ENCODE measurements at regions not wholly inside any gene's neighbourhood (a gene's known extent, or its start where the extent isn't known, plus 50 kb on each side); places are given as distances from the start of the nearest gene placed in this dataset.

GRCh38 chr4:107164962-107165475, 128.9 kb upstream of the DKK2 start:
- no peak for TF ChIP-seq CTCF (IDR thresholded peaks at IDR 0.05)
- H3K9me3 ChIP-seq (ENCODE audit: control insufficient read depth, low read length), result no peaks in the 10 kb centered on the region
- H3K27me3 ChIP-seq (ENCODE audit: control insufficient read depth, insufficient read depth, low read length), result no peaks in the 10 kb centered on the region
- no peaks in the 10 kb centered on the region for H3K79me2 ChIP-seq
- H2AFZ ChIP-seq, result no peak overlapping the region
- no peak overlapping the region for H3K9ac ChIP-seq
- H3K27ac ChIP-seq, result no peak overlapping the region
- H3K36me3 ChIP-seq (ENCODE audit: control insufficient read depth, insufficient read depth, low read length), result no peaks in the 10 kb centered on the region
- H3K4me3 ChIP-seq (ENCODE audit: low read depth, low read length), result no peak overlapping the region
- no peak overlapping the region for H3K4me2 ChIP-seq (ENCODE audit: low read length)
- no peaks in the 10 kb centered on the region for H3K4me1 ChIP-seq

GRCh38 chr4:107156443-107156842, 120.3 kb upstream of the DKK2 start:
- H3K4me2 ChIP-seq (ENCODE audit: low read length), result no peak overlapping the region
- no peaks in the 10 kb centered on the region for H3K36me3 ChIP-seq (ENCODE audit: control insufficient read depth, insufficient read depth, low read length)
- no peak overlapping the region for H3K9ac ChIP-seq
- no peaks in the 10 kb centered on the region for H3K79me2 ChIP-seq
- no peak overlapping the region for H3K27ac ChIP-seq
- no peak overlapping the region for H3K4me3 ChIP-seq (ENCODE audit: low read depth, low read length)
- H3K27me3 ChIP-seq (ENCODE audit: control insufficient read depth, insufficient read depth, low read length), result no peaks in the 10 kb centered on the region
- no peaks in the 10 kb centered on the region for H3K9me3 ChIP-seq (ENCODE audit: control insufficient read depth, low read length)
- no peak for TF ChIP-seq CTCF (IDR thresholded peaks at IDR 0.05)
- no peak overlapping the region for H2AFZ ChIP-seq
- no peaks in the 10 kb centered on the region for H3K4me1 ChIP-seq

- no peaks in the 10 kb centered on the region for H3K79me2 ChIP-seq
- H3K9ac ChIP-seq, result no peak overlapping the region
- no peaks in the 10 kb centered on the region for H3K27me3 ChIP-seq (ENCODE audit: control insufficient read depth, insufficient read depth, low read length)
- H3K27ac ChIP-seq, result no peak overlapping the region
- no peak overlapping the region for H2AFZ ChIP-seq
- no peaks in the 10 kb centered on the region for H3K9me3 ChIP-seq (ENCODE audit: control insufficient read depth, low read length)
- H3K4me2 ChIP-seq (ENCODE audit: low read length), result no peak overlapping the region
- H3K4me3 ChIP-seq (ENCODE audit: low read depth, low read length), result no peak overlapping the region
- H3K36me3 ChIP-seq (ENCODE audit: control insufficient read depth, insufficient read depth, low read length), result no peaks in the 10 kb centered on the region
- no peaks in the 10 kb centered on the region for H3K4me1 ChIP-seq
- no peak for TF ChIP-seq CTCF (IDR thresholded peaks at IDR 0.05)
Observed at GRCh38 chr4:107155366-107155765, 119.3 kb upstream of the DKK2 start.

GRCh38 chr4:107153956-107154355, 117.8 kb upstream of the DKK2 start:
- Histone ChIP-seq H3K27ac (no peak overlapping the region), H2AFZ (no peak overlapping the region), H3K4me1 (no peaks in the 10 kb centered on the region), H3K36me3 (ENCODE audit: control insufficient read depth, insufficient read depth, low read length) (no peaks in the 10 kb centered on the region), H3K4me3 (ENCODE audit: low read depth, low read length) (no peak overlapping the region), H3K79me2 (no peaks in the 10 kb centered on the region), H3K9ac (no peak overlapping the region), H3K4me2 (ENCODE audit: low read length) (no peak overlapping the region), H3K27me3 (ENCODE audit: control insufficient read depth, insufficient read depth, low read length) (no peaks in the 10 kb centered on the region), H3K9me3 (ENCODE audit: control insufficient read depth, low read length) (no peaks in the 10 kb centered on the region)
- no peak for TF ChIP-seq CTCF (IDR thresholded peaks at IDR 0.05)

GRCh38 chr4:107153228-107153627, 117.1 kb upstream of the DKK2 start:
- Histone ChIP-seq H3K9ac (no peak overlapping the region), H3K36me3 (ENCODE audit: control insufficient read depth, insufficient read depth, low read length) (no peaks in the 10 kb centered on the region), H3K27me3 (ENCODE audit: control insufficient read depth, insufficient read depth, low read length) (no peaks in the 10 kb centered on the region), H3K9me3 (ENCODE audit: control insufficient read depth, low read length) (no peaks in the 10 kb centered on the region), H2AFZ (no peak overlapping the region), H3K4me3 (ENCODE audit: low read depth, low read length) (no peak overlapping the region), H3K27ac (no peak overlapping the region), H3K79me2 (no peaks in the 10 kb centered on the region), H3K4me2 (ENCODE audit: low read length) (no peak overlapping the region), H3K4me1 (no peaks in the 10 kb centered on the region)
- TF ChIP-seq CTCF (IDR thresholded peaks at IDR 0.05), result no peak

All from parathyroid adenoma (tissue), 2 donors.